NCI-H1048 (cell line): ENCODE measurements at regions not wholly inside any gene's neighbourhood (a gene's known extent, or its start where the extent isn't known, plus 50 kb on each side); places are given as distances from the start of the nearest gene placed in this dataset.
"Not testable (repeated sequence)": the region's sequence is repeated elsewhere in the genome, so short reads cannot be mapped to it uniquely, and the experiment has no call there.

Experiments
- DNase-seq: peaks from one replicate; lab custom pipeline; 2025; lab: John Stamatoyannopoulos, UW

DNA sequence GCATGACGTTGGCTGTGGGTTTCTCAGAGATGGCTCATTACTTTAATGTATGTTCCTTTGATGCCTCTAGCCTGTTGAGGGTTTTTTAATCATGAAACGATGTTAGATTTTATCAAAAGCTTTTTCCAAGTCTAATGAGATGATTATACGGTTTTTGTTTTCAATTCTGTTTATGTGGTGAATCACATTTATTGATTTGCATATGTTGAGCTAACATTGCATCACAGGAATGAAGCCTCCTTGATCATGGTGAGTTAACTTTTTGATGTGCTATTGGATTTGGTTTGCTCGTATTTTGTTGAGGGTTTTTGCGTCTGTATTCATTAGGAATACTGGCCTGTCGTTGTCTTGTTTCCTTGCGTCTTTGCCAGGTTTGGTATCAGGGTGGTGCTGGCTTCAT is 52.3 kb upstream of the PTPN12 start:
- DNase-seq, result no peak

DNA sequence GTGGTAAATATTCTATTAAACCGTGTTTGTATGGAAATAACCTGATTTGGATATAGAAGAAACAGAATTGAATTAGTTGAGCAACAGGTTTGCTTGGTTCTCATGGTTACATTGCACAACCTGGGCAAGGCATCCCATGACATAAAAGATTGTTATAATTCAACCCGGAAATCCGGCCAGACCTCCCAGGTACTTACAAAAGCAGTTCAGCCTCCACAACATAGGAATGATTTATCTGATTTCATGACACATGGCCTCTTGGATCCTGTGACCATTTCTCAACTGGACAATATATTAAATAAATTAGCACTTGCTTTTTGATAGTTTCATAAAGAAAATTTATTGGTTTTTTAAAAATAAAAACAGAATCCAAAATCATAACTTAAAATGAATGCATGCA is 55.1 kb upstream of the PTPN12 start:
- DNase-seq, result peak; percentile 52

DNA sequence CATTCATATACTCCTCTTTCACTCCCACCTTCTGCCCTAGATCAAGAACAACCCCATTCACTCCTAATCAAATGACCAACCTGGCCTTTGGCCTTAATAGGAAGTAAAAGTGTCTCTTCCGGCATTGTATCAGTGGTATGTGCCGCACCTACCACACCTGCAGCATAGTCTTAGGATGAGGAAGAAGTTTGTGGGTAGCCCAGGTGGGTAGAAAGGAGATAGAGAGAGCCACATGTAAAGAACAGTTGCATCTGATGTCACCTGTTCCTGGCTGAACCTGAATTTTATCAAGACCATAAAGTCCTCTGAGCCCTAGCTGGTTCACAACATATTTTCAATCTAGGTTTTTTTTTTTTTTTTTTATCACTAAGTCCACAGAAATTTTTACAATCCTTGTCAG is 55.5 kb upstream of the PTPN12 start:
- no peak for DNase-seq

DNA sequence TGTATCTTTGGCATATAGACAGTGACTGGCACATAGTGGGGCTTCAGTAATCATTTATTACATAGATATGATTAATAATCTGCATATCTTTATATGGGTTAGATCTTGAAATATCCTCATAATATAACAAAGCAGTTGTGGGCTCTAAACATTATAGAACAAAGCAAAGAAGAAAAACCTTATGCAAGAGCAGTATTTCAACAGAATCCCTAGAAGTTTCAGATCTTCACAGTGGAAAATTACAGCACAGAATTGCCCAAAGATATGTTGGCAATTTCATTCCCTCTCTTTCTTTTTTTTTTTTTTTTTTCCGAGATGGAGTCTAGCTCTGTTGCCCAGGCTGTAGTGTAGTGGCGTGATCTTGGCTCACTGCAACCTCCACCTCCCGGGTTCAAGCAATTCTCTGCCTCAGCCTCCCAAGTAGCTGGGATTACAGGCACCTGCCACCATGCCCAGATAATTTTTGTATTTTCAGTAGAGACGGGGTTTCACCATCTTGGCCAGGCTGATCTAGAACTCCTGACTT is 56.9 kb upstream of the PTPN12 start:
- not testable (repeated sequence) for DNase-seq

DNA sequence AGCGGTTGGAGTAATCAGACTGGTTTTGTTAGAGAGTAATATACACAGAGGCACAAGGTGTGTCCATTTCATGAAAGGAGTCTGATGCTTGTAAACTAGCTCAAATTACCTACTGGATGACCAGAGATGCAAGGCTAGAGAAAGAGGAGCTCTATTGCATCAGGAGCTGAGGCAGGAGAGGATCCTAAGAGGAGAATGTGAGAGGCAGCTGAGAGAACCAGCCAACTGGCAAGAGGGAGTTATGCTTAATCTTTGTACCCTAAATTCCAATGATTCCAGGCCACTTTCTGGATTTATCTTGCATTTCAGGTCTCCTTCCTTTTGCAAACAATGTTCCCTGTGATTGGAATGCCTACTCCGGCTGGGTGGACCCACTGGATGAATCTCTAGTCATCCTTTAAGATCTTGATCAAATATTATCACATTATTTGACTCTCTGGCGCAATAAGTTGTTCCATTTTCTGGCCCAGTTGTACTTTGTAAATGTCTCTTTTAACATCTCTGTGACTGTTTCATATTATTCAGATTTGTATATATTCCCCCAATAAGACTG is 57.5 kb upstream of the PTPN12 start:
- DNase-seq, result no peak

DNA sequence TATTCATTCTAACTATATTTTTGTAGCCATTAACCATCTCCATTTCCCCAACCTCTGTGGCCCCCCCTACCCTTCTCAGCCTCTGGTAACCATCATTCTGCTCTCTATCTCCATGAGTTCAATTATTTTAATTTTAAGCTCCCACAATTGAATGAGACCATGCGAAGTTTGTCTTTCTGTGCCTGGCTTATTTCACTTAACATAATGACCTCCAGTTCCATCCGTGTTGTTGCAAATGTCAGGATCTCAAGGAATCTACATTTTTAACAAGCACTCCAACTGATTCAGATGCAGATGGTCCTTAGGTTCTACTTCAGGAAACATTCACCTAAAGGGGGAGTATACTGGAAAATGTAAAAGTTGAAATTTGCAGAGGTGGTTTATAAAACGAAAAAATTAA is 60.2 kb upstream of the PTPN12 start:
- no peak for DNase-seq

DNA sequence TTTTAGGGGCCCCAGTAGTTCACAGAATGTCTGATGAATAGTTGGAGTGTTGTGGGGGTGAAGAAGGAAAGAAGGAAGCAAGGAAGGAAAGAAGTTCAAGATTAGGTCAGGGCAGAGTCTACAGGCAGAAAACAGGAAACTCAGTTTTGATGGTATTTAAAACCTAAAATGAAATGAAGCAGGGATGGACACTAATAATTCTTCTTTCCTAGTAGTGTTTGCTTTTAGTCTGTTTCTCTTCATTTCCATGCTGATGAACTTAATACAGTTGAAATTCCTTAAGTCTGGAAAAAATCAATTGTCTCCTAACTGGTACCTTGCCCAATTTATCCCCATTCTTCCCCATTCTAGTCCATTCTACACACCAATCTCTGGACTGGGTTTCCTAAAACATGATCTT is 59.0 kb upstream of the GSAP start:
- DNase-seq, result no peak

DNA sequence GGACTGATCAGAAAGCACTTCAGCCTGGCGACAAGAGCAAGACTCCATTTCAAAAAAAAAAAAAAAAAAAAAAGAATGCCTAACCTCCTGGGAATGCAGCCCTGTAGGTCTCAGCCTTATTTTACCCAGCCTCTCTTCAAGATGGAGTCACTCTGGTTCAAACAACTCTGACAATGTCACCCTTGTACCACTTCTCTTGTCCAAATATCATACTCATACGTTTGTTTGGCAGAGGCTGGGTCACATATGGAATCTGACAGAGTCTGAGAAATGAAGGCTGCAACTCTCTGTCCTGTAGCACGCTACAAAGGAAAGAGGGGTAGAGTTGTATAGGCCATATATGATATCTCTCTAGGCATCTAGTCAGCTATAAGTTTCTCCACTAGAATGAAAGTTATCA is 58.6 kb upstream of the GSAP start:
- DNase-seq, result no peak

DNA sequence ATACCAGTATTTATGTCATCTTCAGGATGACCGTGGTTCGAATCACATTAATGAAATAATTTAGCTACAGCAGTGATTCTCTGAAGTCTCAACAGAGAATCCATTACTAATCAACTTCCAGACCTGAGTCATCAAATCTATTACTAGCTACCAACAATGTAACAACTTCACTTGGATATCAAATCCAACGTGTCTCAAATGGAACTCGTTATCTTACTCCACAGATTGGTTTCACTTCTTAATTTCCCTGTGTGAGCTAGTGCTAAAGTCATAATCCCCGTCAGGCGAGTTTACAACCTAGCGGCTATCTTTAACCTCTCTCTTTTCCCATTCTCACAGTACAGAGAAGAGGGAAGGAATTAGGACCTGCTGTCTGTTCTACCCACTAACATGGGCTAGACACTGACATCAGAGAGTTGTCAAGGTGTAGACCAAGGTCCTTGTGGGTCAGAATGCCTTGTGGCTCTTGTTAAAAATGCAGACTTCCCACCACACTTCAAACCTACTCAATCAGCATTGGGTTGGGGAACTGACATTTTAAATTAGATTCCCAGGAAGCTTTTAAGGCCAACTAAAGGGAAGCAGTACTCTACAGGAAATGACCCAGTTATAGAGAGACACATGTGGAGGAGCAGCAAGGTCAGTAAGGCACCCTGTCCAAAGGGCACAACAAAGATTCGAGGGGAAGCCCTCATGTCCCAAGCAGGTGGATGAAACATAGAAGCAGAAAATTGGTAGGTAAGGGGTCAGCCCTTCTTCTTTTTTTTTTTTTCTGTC is 57.3 kb upstream of the GSAP start:
- DNase-seq, result no peak

DNA sequence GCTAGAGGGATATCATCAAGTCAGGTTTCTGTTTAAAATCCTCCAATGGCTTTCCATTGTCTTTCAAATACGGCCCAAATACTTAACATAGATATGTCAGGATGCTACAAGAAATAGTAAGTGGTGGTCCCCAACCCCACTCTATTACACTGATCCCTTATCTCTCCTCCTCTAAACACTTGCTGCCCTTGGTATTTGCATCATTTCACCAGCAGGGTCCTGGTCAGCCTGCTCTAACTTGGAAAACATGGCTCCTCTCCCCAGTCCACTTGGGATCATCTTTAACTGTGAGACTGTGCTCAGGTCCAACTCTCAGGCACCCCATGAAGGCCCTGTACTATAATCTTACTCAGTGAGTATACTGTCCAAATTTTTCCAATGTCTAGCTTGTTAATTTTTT is 53.8 kb upstream of the GSAP start:
- no peak for DNase-seq

DNA sequence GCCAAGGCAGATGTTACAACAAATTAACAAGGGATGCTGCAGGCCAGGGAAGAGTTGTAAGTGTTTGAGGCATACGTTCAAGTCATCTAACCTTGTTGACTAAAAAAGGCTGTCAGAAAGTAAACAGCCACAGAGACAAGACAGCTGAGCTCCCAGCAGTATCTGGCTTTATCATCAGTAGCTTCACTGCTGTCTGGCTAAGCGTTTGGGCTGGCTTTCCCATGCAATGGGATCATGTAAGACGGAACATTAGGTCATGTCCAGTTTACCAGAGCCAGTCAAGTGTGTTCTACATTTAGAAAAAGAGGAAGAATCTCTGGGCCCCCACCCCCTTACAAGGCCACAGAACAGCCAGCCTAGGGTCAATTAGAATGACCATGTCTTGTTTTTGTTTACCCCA is 51.3 kb upstream of the GSAP start:
- no peak for DNase-seq

DNA sequence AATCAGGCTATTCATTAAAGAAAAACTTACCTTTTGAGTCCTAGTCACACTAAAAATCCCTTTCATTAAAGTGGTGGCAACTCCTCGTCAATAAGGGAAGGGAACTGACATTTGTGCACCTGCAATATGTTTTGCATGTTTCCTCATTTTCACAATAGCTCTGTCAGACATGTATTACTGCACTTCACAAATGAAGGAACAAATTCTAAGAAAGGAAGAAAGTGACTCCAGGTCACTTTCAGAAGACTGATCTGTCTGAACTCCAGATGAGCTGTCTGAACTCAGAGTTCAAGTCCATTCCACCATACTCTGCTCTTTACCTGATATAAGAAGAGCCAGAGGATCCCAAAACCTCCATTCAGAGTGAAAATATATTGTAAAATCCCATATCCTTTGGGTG is 50.3 kb upstream of the GSAP start:
- no peak for DNase-seq
